Nephron (organoid): ENCODE measurements at regions not wholly inside any gene's neighbourhood (a gene's known extent, or its start where the extent isn't known, plus 50 kb on each side); places are given as distances from the start of the nearest gene placed in this dataset.
A peak's percentile ranks its signal among the peaks of the same experiment; 100 is the strongest.

Experiments
- H3K27ac Mint-ChIP-seq, 3 experiments: 2 replicates each; pipeline ENCODE4 v1.8.0; 2020; ENCODE audit warnings: mixed read lengths in 3 of 3, mild to moderate bottlenecking in 2 of 3, moderate library complexity in 1 of 3
- H3K27me3 Mint-ChIP-seq: 2 replicates; pipeline ENCODE4 v1.8.0; 2021; ENCODE audit warnings: low read depth, mild to moderate bottlenecking, moderate library complexity, mixed read lengths
- H3K36me3 Mint-ChIP-seq: 2 replicates; pipeline ENCODE4 v1.8.0; 2020; ENCODE audit warnings: low read depth, mixed read lengths
- H3K4me1 Mint-ChIP-seq: 2 replicates; pipeline ENCODE4 v1.8.0; 2020; ENCODE audit warnings: mixed read lengths
- H3K4me3 Mint-ChIP-seq, 3 experiments: 2 replicates each; pipeline ENCODE4 v1.8.0; 2020; ENCODE audit warnings: mild to moderate bottlenecking in 3 of 3, mixed read lengths in 3 of 3, moderate library complexity in 2 of 3
- H3K9me3 Mint-ChIP-seq: 2 replicates; pipeline ENCODE4 v1.8.0; 2020; ENCODE audit warnings: mixed read lengths
- CTCF ChIP-seq, 3 experiments: fragments of 200-600 bp; sonication (generic); IDR thresholded peaks; one replicate each; pipeline ENCODE4 v1.5.0; 2021; ENCODE audit warnings: antibody characterized with exemption in 3 of 3; ENCODE audit not compliant: unreplicated experiment in 3 of 3

DNA sequence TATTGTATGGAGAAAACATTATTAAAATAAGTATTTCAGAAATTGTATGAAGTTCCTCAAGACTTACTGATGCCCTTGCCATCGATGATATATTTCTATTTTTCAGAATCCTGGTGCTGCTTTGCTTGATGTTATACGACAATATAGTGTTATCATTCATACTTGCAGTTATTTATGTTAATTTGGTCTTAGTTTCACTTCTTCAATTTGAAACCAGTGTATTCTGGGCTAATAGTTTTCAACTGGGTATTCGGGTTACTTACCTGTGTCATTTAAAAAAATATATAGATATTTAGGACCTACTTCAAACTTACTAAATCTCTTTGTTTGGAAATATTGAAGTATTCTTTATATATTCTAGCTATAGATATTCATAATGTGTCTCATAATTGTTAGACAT, 1414.7 kb downstream of the C4orf33 start:
- Mint-ChIP-seq H3K27ac (no peak overlapping the region), H3K36me3 (no peaks in the 10 kb centered on the region), H3K4me1 (no peaks in the 10 kb centered on the region), H3K4me3 (no peak overlapping the region), H3K9me3 (no peaks in the 10 kb centered on the region), H3K27me3 (no peaks in the 10 kb centered on the region)
- TF ChIP-seq CTCF (IDR thresholded peaks at IDR 0.05; ENCODE audit: unreplicated experiment in 3 of 3): no peak

GRCh38 chr4:130511776-130512175, 1415.8 kb downstream of the C4orf33 start:
- no peaks in the 10 kb centered on the region for H3K27me3 Mint-ChIP-seq
- TF ChIP-seq CTCF (IDR thresholded peaks at IDR 0.05; ENCODE audit: unreplicated experiment in 3 of 3): no peak
- H3K36me3 Mint-ChIP-seq: no peaks in the 10 kb centered on the region
- H3K9me3 Mint-ChIP-seq: no peaks in the 10 kb centered on the region
- H3K27ac Mint-ChIP-seq: peak overlapping the region in 1 of 3 experiments; percentile 14
- no peak overlapping the region for H3K4me3 Mint-ChIP-seq
- no peaks in the 10 kb centered on the region for H3K4me1 Mint-ChIP-seq

- no peaks in the 10 kb centered on the region for H3K36me3 Mint-ChIP-seq
- H3K27me3 Mint-ChIP-seq: no peaks in the 10 kb centered on the region
- no peak overlapping the region for H3K4me3 Mint-ChIP-seq
- H3K9me3 Mint-ChIP-seq: peaks cover 24% of the 10 kb centered on the region
- no peak for TF ChIP-seq CTCF (IDR thresholded peaks at IDR 0.05; ENCODE audit: unreplicated experiment in 3 of 3)
- H3K27ac Mint-ChIP-seq: no peak overlapping the region
- no peaks in the 10 kb centered on the region for H3K4me1 Mint-ChIP-seq
These were observed 1428.1 kb downstream of the C4orf33 start for GRCh38 chr4:130524057-130524456.

- no peaks in the 10 kb centered on the region for H3K36me3 Mint-ChIP-seq
These were observed 1434.6 kb downstream of the C4orf33 start for GRCh38 chr4:130530505-130530904.

GRCh38 chr4:130534651-130535050, 1438.7 kb downstream of the C4orf33 start:
- no peak overlapping the region for H3K4me3 Mint-ChIP-seq
- H3K27ac Mint-ChIP-seq: no peak overlapping the region
- no peaks in the 10 kb centered on the region for H3K36me3 Mint-ChIP-seq
- no peaks in the 10 kb centered on the region for H3K27me3 Mint-ChIP-seq
- H3K9me3 Mint-ChIP-seq: no peaks in the 10 kb centered on the region
- no peak for TF ChIP-seq CTCF (IDR thresholded peaks at IDR 0.05; ENCODE audit: unreplicated experiment in 3 of 3)
- no peaks in the 10 kb centered on the region for H3K4me1 Mint-ChIP-seq

More at GRCh38 chr4:130530505-130530904, 1434.6 kb downstream of the C4orf33 start:
- Mint-ChIP-seq H3K4me1 (no peaks in the 10 kb centered on the region), H3K27ac (no peak overlapping the region), H3K4me3 (no peak overlapping the region), H3K9me3 (peaks cover 4% of the 10 kb centered on the region), H3K27me3 (no peaks in the 10 kb centered on the region)
- no peak for TF ChIP-seq CTCF (IDR thresholded peaks at IDR 0.05; ENCODE audit: unreplicated experiment in 3 of 3)

- Mint-ChIP-seq H3K36me3 (no peaks in the 10 kb centered on the region), H3K27me3 (no peaks in the 10 kb centered on the region), H3K27ac (no peak overlapping the region), H3K4me3 (no peak overlapping the region), H3K4me1 (no peaks in the 10 kb centered on the region), H3K9me3 (no peaks in the 10 kb centered on the region)
- TF ChIP-seq CTCF (IDR thresholded peaks at IDR 0.05; ENCODE audit: unreplicated experiment in 3 of 3): no peak
These were observed 1447.0 kb downstream of the C4orf33 start for GRCh38 chr4:130542953-130543352.
